22Rv1 (cell line): ENCODE measurements at regions not wholly inside any gene's neighbourhood (a gene's known extent, or its start where the extent isn't known, plus 50 kb on each side); places are given as distances from the start of the nearest gene placed in this dataset.

Experiments used
- CTCF ChIP-seq: fragments of 450-650 bp; IDR thresholded peaks from 2 replicates; pipeline ENCODE4 v1.5.1; 2017; ENCODE audit warnings: mild to moderate bottlenecking
- ZFX ChIP-seq: fragments of 450-650 bp; IDR thresholded peaks from 2 replicates; pipeline ENCODE4 v1.6.1; 2017; ENCODE audit warnings: antibody characterized with exemption, borderline replicate concordance

GRCh38 chr1:233442026-233442780 lies 114.7 kb downstream of the MAP3K21 start:
- TF ChIP-seq CTCF (no peak), ZFX (no peak)
